HepG2 (cell line): ENCODE measurements at regions not wholly inside any gene's neighbourhood (a gene's known extent, or its start where the extent isn't known, plus 50 kb on each side); places are given as distances from the start of the nearest gene placed in this dataset.

Experiments
- ATAC-seq: fragments of 200-7000 bp; cut with Tn5 transposase; 3 replicates; pipeline ENCODE4 v1.9.1; 2020; ENCODE audit warnings: mild to moderate bottlenecking, moderate library complexity
- BruUV-seq: library from RNA; stranded (reverse); fragments of 400-500 nt; replicated peaks from 2 replicates; lab custom pipeline; 2021; lab: Mats Ljungman, UMichigan
- CTCF ChIA-PET: fragments of 300-600 bp; formaldehyde crosslinking; extraction: SDS; loops from one replicate; lab custom pipeline; 2021; ENCODE audit warnings: low total read pairs, inconsistent platforms, low intra/inter-chr PET ratio; lab: Yijun Ruan, JAX
- POLR2A ChIA-PET: fragments of 350-600 bp; sonication (Branson Sonifier 250); formaldehyde crosslinking; loops from one replicate; lab custom pipeline; 2020; ENCODE audit warnings: antibody characterized with exemption, inconsistent platforms; lab: Yijun Ruan, JAX
- DNase-seq: peaks from one replicate; pipeline ENCODE4 v3.0.0-alpha.2; 2015; ENCODE audit warnings: low spot score
- FAIRE-seq: peaks from 3 replicates; lab custom pipeline; 2011; peaks lifted over from hg19 to GRCh38; lab: Jason Lieb, UNC
- H2AFZ ChIP-seq: one replicate; pipeline ENCODE4 v1.6.1; 2011; ENCODE audit warnings: low read length, inconsistent platforms
- H3K27ac ChIP-seq: fragments of 300-600 bp; 3 replicates; pipeline ENCODE4 v1.8.0; 2011; ENCODE audit warnings: mixed run types, mild to moderate bottlenecking, mixed read lengths, low read length, inconsistent platforms; ENCODE audit not compliant: insufficient read depth; ENCODE audit errors: extremely low read length
- H3K27me3 ChIP-seq, 2 experiments: fragments of 200-600 bp in 1 of 2; 2 replicates in 1 of 2; 3 replicates in 1 of 2; pipeline versions ENCODE4 v1.6.0 to v1.8.0; 2011; ENCODE audit warnings: low read length in 2 of 2, mild to moderate bottlenecking in 2 of 2, moderate library complexity in 2 of 2, inconsistent platforms in 1 of 2; ENCODE audit not compliant: insufficient read depth in 2 of 2, control insufficient read depth in 1 of 2
- H3K36me3 ChIP-seq, 2 experiments: fragments of 200-600 bp in 1 of 2; replicated peaks in 1 of 2; 2 replicates in 1 of 2; 3 replicates in 1 of 2; pipeline versions ENCODE4 v1.5.1 to v1.8.0; 2011; ENCODE audit warnings: low read length in 2 of 2, inconsistent platforms in 1 of 2; ENCODE audit not compliant: insufficient read depth in 2 of 2, control insufficient read depth in 1 of 2
- H3K4me1 ChIP-seq: 2 replicates; pipeline ENCODE4 v1.5.1; 2012; ENCODE audit warnings: low read length, inconsistent platforms; ENCODE audit not compliant: insufficient read depth
- H3K4me2 ChIP-seq: 2 replicates; pipeline ENCODE4 v1.6.0; 2011; ENCODE audit warnings: low read depth, low read length, inconsistent platforms
- H3K4me3 ChIP-seq, 3 experiments: fragments of 200-600 bp in 1 of 3; sonication (generic), shearing (Covaris generic) in 1 of 3; replicated peaks in 1 of 3; 2 replicates each; pipeline ENCODE4 v1.5.1; 2011 to 2016; ENCODE audit warnings: low read length in 3 of 3, inconsistent platforms in 2 of 3, low read depth in 2 of 3, mild to moderate bottlenecking in 2 of 3, control low read depth in 1 of 3, mixed read lengths in 1 of 3; ENCODE audit not compliant: insufficient read depth in 1 of 3
- H3K79me2 ChIP-seq: one replicate; pipeline ENCODE4 v1.6.1; 2011; ENCODE audit warnings: low read length, inconsistent platforms; ENCODE audit not compliant: insufficient read depth
- H3K9ac ChIP-seq: 2 replicates; pipeline ENCODE4 v1.6.0; 2011; ENCODE audit warnings: mild to moderate bottlenecking, low read depth, low read length, inconsistent platforms; ENCODE audit not compliant: insufficient read depth
- H3K9me3 ChIP-seq: 2 replicates; pipeline ENCODE4 v1.5.1; 2012; ENCODE audit warnings: mild to moderate bottlenecking, low read length
- H4K20me1 ChIP-seq: 2 replicates; pipeline ENCODE4 v1.6.0; 2011; ENCODE audit warnings: inconsistent platforms, mild to moderate bottlenecking, low read length, moderate library complexity; ENCODE audit not compliant: insufficient read depth
- CHD2 ChIP-seq: IDR thresholded peaks from 2 replicates; pipeline ENCODE4 v1.6.1; 2011; ENCODE audit warnings: low read depth, low read length, improper control_type of control experiment
- IKZF4 ChIP-seq: sonication (generic); formaldehyde crosslinking; IDR thresholded peaks from 2 replicates; pipeline ENCODE4 v1.5.1; 2020; ENCODE audit warnings: borderline replicate concordance, mild to moderate bottlenecking, low read depth, missing genetic modification reagents; ENCODE audit errors: not compliant biosample characterization
- ISL2 ChIP-seq: sonication (generic); formaldehyde crosslinking; IDR thresholded peaks from 2 replicates; pipeline ENCODE4 v1.5.0; 2020; ENCODE audit warnings: missing genetic modification reagents
- MAZ ChIP-seq, 2 experiments: sonication (generic) in 1 of 2; formaldehyde crosslinking in 1 of 2; IDR thresholded peaks; 2 replicates each; pipeline versions ENCODE4 v1.5.0 to v1.6.1; 2012 to 2020; ENCODE audit warnings: low read depth in 2 of 2, mild to moderate bottlenecking in 2 of 2, borderline replicate concordance in 1 of 2, improper control_type of control experiment in 1 of 2, low read length in 1 of 2, missing genetic modification reagents in 1 of 2, moderate library complexity in 1 of 2
- RAD21 ChIP-seq: fragments of 450-650 bp; formaldehyde crosslinking; IDR thresholded peaks from 2 replicates; pipeline ENCODE4 v1.5.0; 2020; ENCODE audit warnings: mild to moderate bottlenecking
- RAD51 ChIP-seq: fragments of 450-650 bp; IDR thresholded peaks from 2 replicates; pipeline ENCODE4 v1.6.1; 2016; ENCODE audit warnings: borderline replicate concordance
- RCOR2 ChIP-seq: IDR thresholded peaks from 2 replicates; pipeline ENCODE4 v1.6.1; 2016; ENCODE audit warnings: missing biosample characterization, missing genetic modification reagents
- SATB2 ChIP-seq: sonication (generic); formaldehyde crosslinking; IDR thresholded peaks from 2 replicates; pipeline ENCODE4 v1.5.0; 2020; ENCODE audit warnings: missing genetic modification reagents
- THAP7 ChIP-seq: sonication (generic); formaldehyde crosslinking; IDR thresholded peaks from 2 replicates; pipeline ENCODE4 v1.8.1; 2023; ENCODE audit warnings: mild to moderate bottlenecking, missing genetic modification reagents
- ZBED4 ChIP-seq: sonication (generic); formaldehyde crosslinking; IDR thresholded peaks from 2 replicates; pipeline ENCODE4 v1.4.0; 2020; ENCODE audit warnings: missing genetic modification reagents, borderline replicate concordance
- ZNF574 ChIP-seq: sonication (generic); formaldehyde crosslinking; IDR thresholded peaks from 2 replicates; pipeline ENCODE4 v1.4.0; 2020; ENCODE audit warnings: missing genetic modification reagents
- ZNF576 ChIP-seq: sonication (generic); formaldehyde crosslinking; IDR thresholded peaks from 2 replicates; pipeline ENCODE4 v1.4.0; 2020; ENCODE audit warnings: mild to moderate bottlenecking, missing genetic modification reagents
- ZNF703 ChIP-seq: sonication (generic); formaldehyde crosslinking; IDR thresholded peaks from 2 replicates; pipeline ENCODE4 v1.5.1; 2020; ENCODE audit warnings: missing genetic modification reagents, mild to moderate bottlenecking, moderate library complexity, borderline replicate concordance
- ZNF713 ChIP-seq: sonication (generic); formaldehyde crosslinking; IDR thresholded peaks from 2 replicates; pipeline ENCODE4 v1.4.0; 2020; ENCODE audit warnings: mild to moderate bottlenecking, missing genetic modification reagents
- ZNF792 ChIP-seq: IDR thresholded peaks from 2 replicates; pipeline ENCODE4 v1.6.1; 2016
- WGBS: methylation state at CpG from one replicate; pipeline ENCODE4 v1.1.6; 2017; ENCODE audit warnings: low lambda C conversion rate; 5-methylcytosine and 5-hydroxymethylcytosine counted together
- in situ Hi-C: cut with HindIII; loops from 2 replicates; pipeline ENCODE4 v1.10.0; 2017; ENCODE audit warnings: low pct_unique_long_range_greater_than_20kb; ENCODE audit not compliant: extremely low pct_ligation_motif_present
- intact Hi-C: fragments of 100-400 bp; cut with micrococcal nuclease; formaldehyde crosslinking; loops from one replicate; pipeline ENCODE4 v1.10.0; 2022; ENCODE audit not compliant: unreplicated experiment

GRCh38 chr12:19053218-19053617 lies 76.3 kb upstream of the PLEKHA5 start:
- no peaks in the 10 kb centered on the region for H3K27me3 ChIP-seq
- no peak overlapping the region for H3K27ac ChIP-seq
- no peaks in the 10 kb centered on the region for H3K79me2 ChIP-seq
- no peaks in the 10 kb centered on the region for H3K36me3 ChIP-seq
- in situ Hi-C loops, result no loop called here
- FAIRE-seq (no peak), ATAC-seq (no peak), DNase-seq (no peak)
- POLR2A ChIA-PET, result no interaction called here
- H3K9ac ChIP-seq, result no peak overlapping the region
- intact Hi-C loops, result no loop called here
- no peak overlapping the region for H2AFZ ChIP-seq
- CTCF ChIA-PET, result no interaction called here
- no peaks in the 10 kb centered on the region for H3K9me3 ChIP-seq
- H3K4me3 ChIP-seq, result no peak overlapping the region
- no peaks in the 10 kb centered on the region for H4K20me1 ChIP-seq
- no TSS peak for BruUV-seq
- TF ChIP-seq ZBED4 (CRISPR knock-in tag) (no peak), ZNF792 (CRISPR knock-in tag) (no peak), ZNF713 (CRISPR knock-in tag) (no peak), IKZF4 (CRISPR knock-in tag) (no peak), RCOR2 (CRISPR knock-in tag) (no peak), ZNF703 (CRISPR knock-in tag) (no peak), THAP7 (CRISPR knock-in tag) (no peak), ZNF574 (CRISPR knock-in tag) (no peak), RAD21 (CRISPR knock-in tag) (no peak), CHD2 (no peak), RAD51 (no peak), MAZ (IDR thresholded peaks at IDR 0.05; ENCODE audit: borderline replicate concordance, low read depth, low read length) (no peak), MAZ (CRISPR knock-in tag; IDR thresholded peaks at IDR 0.05; ENCODE audit: low read depth) (no peak), SATB2 (no peak), ISL2 (no peak), ZNF576 (CRISPR knock-in tag) (no peak)
- 40% methylated on average over 1 of the region's 1 CpG for WGBS
- H3K4me1 ChIP-seq, result no peaks in the 10 kb centered on the region; the same call in 1 of the 2 replicates
- no peak overlapping the region for H3K4me2 ChIP-seq
